ENCODE measurements at regions not wholly inside any gene's neighbourhood (a gene's known extent, or its start where the extent isn't known, plus 50 kb on each side); places are given as distances from the start of the nearest gene placed in this dataset.
"Not testable (repeated sequence)": the region's sequence is repeated elsewhere in the genome, so short reads cannot be mapped to it uniquely, and the experiment has no call there.

- DNase-seq (ENCODE audit: low spot score), result no peak
These were observed 403.7 kb downstream of the LTN1 start for GRCh38 chr21:28588997-28589396.

GRCh38 chr21:28587748-28588147 lies 404.9 kb downstream of the LTN1 start:
- DNase-seq (ENCODE audit: low spot score), result no peak

- DNase-seq (ENCODE audit: low spot score), result no peak
These were observed 410.7 kb downstream of the LTN1 start for GRCh38 chr21:28581976-28582375.

GRCh38 chr21:28581311-28581731 lies 411.4 kb downstream of the LTN1 start:
- not testable (repeated sequence) for DNase-seq (ENCODE audit: low spot score)

- no peak for DNase-seq (ENCODE audit: low spot score)
These were observed 412.1 kb downstream of the LTN1 start for GRCh38 chr21:28580585-28580984.

GRCh38 chr21:28579986-28580550 lies 412.6 kb downstream of the LTN1 start:
- no peak for DNase-seq (ENCODE audit: low spot score)

- DNase-seq (ENCODE audit: low spot score), result no peak
These were observed 424.0 kb downstream of the LTN1 start for GRCh38 chr21:28568692-28569091.

GRCh38 chr21:28563933-28564332 lies 428.7 kb downstream of the LTN1 start:
- not testable (repeated sequence) for DNase-seq (ENCODE audit: low spot score)

GRCh38 chr21:28561772-28562171 lies 430.9 kb downstream of the LTN1 start:
- DNase-seq (ENCODE audit: low spot score), result no peak

GRCh38 chr21:28554660-28555475 lies 437.8 kb downstream of the LTN1 start:
- no peak for DNase-seq (ENCODE audit: low spot score)

- DNase-seq (ENCODE audit: low spot score), result no peak
These were observed 442.4 kb downstream of the LTN1 start for GRCh38 chr21:28550057-28550825.

GRCh38 chr21:28548291-28548690 lies 444.4 kb downstream of the LTN1 start:
- no peak for DNase-seq (ENCODE audit: low spot score)

- DNase-seq (ENCODE audit: low spot score), result no peak
These were observed 444.9 kb downstream of the LTN1 start for GRCh38 chr21:28547766-28548165.

GRCh38 chr21:28543975-28544374 lies 448.7 kb downstream of the LTN1 start:
- DNase-seq (ENCODE audit: low spot score), result no peak

GRCh38 chr21:28541371-28542112 lies 451.1 kb downstream of the LTN1 start:
- DNase-seq (ENCODE audit: low spot score), result no peak

GRCh38 chr21:28540514-28540913 lies 452.2 kb downstream of the LTN1 start:
- DNase-seq (ENCODE audit: low spot score), result no peak

- no peak for DNase-seq (ENCODE audit: low spot score)
These were observed 453.1 kb downstream of the LTN1 start for GRCh38 chr21:28539623-28539988.

GRCh38 chr21:28538987-28539622 lies 453.6 kb downstream of the LTN1 start:
- peak; percentile 11 for DNase-seq (ENCODE audit: low spot score)

- no peak for DNase-seq (ENCODE audit: low spot score)
These were observed 455.2 kb downstream of the LTN1 start for GRCh38 chr21:28537371-28538079.

GRCh38 chr21:28532446-28532845 lies 460.2 kb downstream of the LTN1 start:
- no peak for DNase-seq (ENCODE audit: low spot score)

- no peak for DNase-seq (ENCODE audit: low spot score)
These were observed 469.3 kb downstream of the LTN1 start for GRCh38 chr21:28523367-28523766.

All from COLO829 (cell line).